ENCODE measurements at regions not wholly inside any gene's neighbourhood (a gene's known extent, or its start where the extent isn't known, plus 50 kb on each side); places are given as distances from the start of the nearest gene placed in this dataset.

DNA sequence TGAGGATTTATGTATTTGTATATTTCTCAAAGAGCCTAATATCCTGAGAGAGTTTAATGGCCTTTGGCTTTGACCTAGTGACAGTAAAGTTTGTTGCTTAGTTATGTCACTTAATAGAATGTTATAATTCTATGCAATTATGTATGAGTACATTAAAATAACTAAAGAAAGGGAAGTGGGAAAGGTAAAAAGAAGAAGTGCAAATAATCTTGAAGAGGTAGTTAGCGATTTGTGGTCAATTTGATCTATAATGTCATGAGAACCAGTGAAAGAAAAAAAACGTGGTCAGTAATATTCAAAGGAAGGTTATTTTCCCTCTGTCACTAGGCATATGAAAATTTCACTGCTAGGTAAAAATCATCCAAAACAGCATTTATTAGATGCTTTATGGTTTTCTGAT, 143.4 kb upstream of the LSM8 start (continued):
- TF ChIP-seq ASH2L (IDR thresholded peaks at IDR 0.05; ENCODE audit: borderline replicate concordance, low read depth) (no peak), ESRRA (IDR thresholded peaks at IDR 0.05; ENCODE audit: low read length) (no peak), ZNF274 (IDR thresholded peaks at IDR 0.05; ENCODE audit: insufficient read depth, insufficient read length) (no peak), SP1 (IDR thresholded peaks at IDR 0.05; ENCODE audit: low read depth, low read length) (no peak), CHD4 (IDR thresholded peaks at IDR 0.05) (no peak)
- TF ChIP-seq, protein P1, sequence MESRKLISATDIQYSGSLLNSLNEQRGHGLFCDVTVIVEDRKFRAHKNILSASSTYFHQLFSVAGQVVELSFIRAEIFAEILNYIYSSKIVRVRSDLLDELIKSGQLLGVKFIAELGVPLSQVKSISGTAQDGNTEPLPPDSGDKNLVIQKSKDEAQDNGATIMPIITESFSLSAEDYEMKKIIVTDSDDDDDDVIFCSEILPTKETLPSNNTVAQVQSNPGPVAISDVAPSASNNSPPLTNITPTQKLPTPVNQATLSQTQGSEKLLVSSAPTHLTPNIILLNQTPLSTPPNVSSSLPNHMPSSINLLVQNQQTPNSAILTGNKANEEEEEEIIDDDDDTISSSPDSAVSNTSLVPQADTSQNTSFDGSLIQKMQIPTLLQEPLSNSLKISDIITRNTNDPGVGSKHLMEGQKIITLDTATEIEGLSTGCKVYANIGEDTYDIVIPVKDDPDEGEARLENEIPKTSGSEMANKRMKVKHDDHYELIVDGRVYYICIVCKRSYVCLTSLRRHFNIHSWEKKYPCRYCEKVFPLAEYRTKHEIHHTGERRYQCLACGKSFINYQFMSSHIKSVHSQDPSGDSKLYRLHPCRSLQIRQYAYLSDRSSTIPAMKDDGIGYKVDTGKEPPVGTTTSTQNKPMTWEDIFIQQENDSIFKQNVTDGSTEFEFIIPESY (IDR thresholded peaks at IDR 0.05) = no peak

DNA sequence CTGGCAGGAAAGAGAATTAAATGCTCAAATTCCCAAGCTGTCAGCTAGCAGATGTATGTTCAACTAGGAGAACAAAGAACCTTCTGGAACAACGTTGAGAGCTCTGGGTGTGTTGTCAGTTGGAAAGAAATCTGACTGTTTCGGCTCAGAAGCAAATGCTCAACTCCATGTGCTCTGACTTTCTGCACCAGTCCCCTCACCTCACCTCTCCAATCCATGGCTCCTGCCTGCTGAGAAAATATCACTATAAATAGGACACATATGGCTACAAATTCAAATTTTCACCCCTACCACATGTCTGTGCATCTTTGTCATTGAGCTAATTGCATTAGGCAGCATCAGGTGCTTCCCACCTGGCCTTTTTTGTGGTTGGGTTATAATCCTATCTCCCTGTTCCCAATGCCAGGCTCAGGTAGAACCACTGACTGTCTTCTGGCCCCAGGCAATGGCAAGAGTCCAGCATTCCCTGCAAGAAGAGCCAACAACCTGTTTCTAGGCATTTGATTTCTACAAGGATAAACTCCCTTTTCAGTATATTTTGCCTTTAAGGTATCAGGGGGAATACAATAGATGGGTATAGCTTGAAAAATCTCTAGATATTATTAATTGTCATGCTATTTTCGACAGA, 142.6 kb upstream of the LSM8 start:
- Histone ChIP-seq H3K4me1 (ENCODE audit: control insufficient read depth, insufficient read depth, low read length) (peaks cover 6% of the 10 kb centered on the region; the same call in 1 of the 2 replicates), H3K9me3 (replicated peaks; ENCODE audit: control insufficient read depth, insufficient read depth, low read length) (no peaks in the 10 kb centered on the region), H2AFZ (ENCODE audit: control insufficient read depth, low read depth, low read length) (no peak overlapping the region), H3K36me3 (ENCODE audit: control insufficient read depth in 2 of 2, insufficient read depth in 2 of 2, low read length in 1 of 2) (no peaks in the 10 kb centered on the region), H3K4me2 (ENCODE audit: control insufficient read depth, insufficient read depth) (no peak overlapping the region), H4K20me1 (ENCODE audit: control insufficient read depth, insufficient read depth) (no peaks in the 10 kb centered on the region), H3K9ac (ENCODE audit: control insufficient read depth, insufficient read depth, low read length) (no peak overlapping the region), H3K27ac (ENCODE audit: control insufficient read depth, insufficient read depth) (no peak overlapping the region; the same call in 1 of the 2 replicates), H3K79me2 (ENCODE audit: control insufficient read depth, insufficient read depth, low read length) (no peaks in the 10 kb centered on the region), H3K27me3 (replicated peaks in 1 of 2; ENCODE audit: control insufficient read depth in 2 of 2, insufficient read depth in 2 of 2, low read length in 1 of 2) (no peaks in the 10 kb centered on the region), H3K4me3 (no peak overlapping the region)
- no peak for FAIRE-seq
- in situ Hi-C loops (cut with MboI) = no loop called here
- RAD21 ChIA-PET (ENCODE audit: unreplicated experiment) = interaction anchor here (1.1 to 1.6 kb wide), 2 partner anchors 39 to 582 kb away, joined by 3 to 4 read pairs; no protein-coding TSS in a partner anchor
- POLR2A ChIA-PET = no interaction called here
- DNase-seq (ENCODE audit: low read depth, low spot score) = no peak
- CTCF ChIA-PET = interaction anchor here (1.1 kb wide), 1 partner anchor 22 kb away, joined by 3 read pairs; no protein-coding TSS in a partner anchor
- intact Hi-C loops (cut with micrococcal nuclease; ENCODE audit: unreplicated experiment) = loop anchor here (5.0 kb wide), 1 partner anchor 141 kb away; the partner anchor contains the start of gene LSM8
- BruUV-seq (replicated peaks) = no TSS peak
- peak; percentile 13 for ATAC-seq
- 0% methylated on average over 3 of the region's 3 CpGs for WGBS (ENCODE audit: insufficient coverage, insufficient replicate concordance, low lambda C conversion rate, missing lambda C conversion rate)
- SMC1A ChIA-PET (ENCODE audit: uncharacterized antibody, unreplicated experiment) = interaction anchor here (0.9 kb wide), 1 partner anchor 18 kb away, joined by 3 read pairs; no protein-coding TSS in a partner anchor
- TF ChIP-seq, protein P2, sequence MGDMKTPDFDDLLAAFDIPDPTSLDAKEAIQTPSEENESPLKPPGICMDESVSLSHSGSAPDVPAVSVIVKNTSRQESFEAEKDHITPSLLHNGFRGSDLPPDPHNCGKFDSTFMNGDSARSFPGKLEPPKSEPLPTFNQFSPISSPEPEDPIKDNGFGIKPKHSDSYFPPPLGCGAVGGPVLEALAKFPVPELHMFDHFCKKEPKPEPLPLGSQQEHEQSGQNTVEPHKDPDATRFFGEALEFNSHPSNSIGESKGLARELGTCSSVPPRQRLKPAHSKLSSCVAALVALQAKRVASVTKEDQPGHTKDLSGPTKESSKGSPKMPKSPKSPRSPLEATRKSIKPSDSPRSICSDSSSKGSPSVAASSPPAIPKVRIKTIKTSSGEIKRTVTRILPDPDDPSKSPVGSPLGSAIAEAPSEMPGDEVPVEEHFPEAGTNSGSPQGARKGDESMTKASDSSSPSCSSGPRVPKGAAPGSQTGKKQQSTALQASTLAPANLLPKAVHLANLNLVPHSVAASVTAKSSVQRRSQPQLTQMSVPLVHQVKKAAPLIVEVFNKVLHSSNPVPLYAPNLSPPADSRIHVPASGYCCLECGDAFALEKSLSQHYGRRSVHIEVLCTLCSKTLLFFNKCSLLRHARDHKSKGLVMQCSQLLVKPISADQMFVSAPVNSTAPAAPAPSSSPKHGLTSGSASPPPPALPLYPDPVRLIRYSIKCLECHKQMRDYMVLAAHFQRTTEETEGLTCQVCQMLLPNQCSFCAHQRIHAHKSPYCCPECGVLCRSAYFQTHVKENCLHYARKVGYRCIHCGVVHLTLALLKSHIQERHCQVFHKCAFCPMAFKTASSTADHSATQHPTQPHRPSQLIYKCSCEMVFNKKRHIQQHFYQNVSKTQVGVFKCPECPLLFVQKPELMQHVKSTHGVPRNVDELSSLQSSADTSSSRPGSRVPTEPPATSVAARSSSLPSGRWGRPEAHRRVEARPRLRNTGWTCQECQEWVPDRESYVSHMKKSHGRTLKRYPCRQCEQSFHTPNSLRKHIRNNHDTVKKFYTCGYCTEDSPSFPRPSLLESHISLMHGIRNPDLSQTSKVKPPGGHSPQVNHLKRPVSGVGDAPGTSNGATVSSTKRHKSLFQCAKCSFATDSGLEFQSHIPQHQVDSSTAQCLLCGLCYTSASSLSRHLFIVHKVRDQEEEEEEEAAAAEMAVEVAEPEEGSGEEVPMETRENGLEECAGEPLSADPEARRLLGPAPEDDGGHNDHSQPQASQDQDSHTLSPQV (IDR thresholded peaks at IDR 0.05) = no peak
- TF ChIP-seq, protein P3, sequence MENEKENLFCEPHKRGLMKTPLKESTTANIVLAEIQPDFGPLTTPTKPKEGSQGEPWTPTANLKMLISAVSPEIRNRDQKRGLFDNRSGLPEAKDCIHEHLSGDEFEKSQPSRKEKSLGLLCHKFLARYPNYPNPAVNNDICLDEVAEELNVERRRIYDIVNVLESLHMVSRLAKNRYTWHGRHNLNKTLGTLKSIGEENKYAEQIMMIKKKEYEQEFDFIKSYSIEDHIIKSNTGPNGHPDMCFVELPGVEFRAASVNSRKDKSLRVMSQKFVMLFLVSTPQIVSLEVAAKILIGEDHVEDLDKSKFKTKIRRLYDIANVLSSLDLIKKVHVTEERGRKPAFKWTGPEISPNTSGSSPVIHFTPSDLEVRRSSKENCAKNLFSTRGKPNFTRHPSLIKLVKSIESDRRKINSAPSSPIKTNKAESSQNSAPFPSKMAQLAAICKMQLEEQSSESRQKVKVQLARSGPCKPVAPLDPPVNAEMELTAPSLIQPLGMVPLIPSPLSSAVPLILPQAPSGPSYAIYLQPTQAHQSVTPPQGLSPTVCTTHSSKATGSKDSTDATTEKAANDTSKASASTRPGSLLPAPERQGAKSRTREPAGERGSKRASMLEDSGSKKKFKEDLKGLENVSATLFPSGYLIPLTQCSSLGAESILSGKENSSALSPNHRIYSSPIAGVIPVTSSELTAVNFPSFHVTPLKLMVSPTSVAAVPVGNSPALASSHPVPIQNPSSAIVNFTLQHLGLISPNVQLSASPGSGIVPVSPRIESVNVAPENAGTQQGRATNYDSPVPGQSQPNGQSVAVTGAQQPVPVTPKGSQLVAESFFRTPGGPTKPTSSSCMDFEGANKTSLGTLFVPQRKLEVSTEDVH (IDR thresholded peaks at IDR 0.05; ENCODE audit: low read depth, partially characterized antibody) = no peak
- TF ChIP-seq, protein P4, sequence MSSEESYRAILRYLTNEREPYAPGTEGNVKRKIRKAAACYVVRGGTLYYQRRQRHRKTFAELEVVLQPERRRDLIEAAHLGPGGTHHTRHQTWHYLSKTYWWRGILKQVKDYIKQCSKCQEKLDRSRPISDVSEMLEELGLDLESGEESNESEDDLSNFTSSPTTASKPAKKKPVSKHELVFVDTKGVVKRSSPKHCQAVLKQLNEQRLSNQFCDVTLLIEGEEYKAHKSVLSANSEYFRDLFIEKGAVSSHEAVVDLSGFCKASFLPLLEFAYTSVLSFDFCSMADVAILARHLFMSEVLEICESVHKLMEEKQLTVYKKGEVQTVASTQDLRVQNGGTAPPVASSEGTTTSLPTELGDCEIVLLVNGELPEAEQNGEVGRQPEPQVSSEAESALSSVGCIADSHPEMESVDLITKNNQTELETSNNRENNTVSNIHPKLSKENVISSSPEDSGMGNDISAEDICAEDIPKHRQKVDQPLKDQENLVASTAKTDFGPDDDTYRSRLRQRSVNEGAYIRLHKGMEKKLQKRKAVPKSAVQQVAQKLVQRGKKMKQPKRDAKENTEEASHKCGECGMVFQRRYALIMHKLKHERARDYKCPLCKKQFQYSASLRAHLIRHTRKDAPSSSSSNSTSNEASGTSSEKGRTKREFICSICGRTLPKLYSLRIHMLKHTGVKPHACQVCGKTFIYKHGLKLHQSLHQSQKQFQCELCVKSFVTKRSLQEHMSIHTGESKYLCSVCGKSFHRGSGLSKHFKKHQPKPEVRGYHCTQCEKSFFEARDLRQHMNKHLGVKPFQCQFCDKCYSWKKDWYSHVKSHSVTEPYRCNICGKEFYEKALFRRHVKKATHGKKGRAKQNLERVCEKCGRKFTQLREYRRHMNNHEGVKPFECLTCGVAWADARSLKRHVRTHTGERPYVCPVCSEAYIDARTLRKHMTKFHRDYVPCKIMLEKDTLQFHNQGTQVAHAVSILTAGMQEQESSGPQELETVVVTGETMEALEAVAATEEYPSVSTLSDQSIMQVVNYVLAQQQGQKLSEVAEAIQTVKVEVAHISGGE (CRISPR knock-in tag; IDR thresholded peaks at IDR 0.05) = no peak
